ACC112 (cell line): ENCODE measurements at regions not wholly inside any gene's neighbourhood (a gene's known extent, or its start where the extent isn't known, plus 50 kb on each side); places are given as distances from the start of the nearest gene placed in this dataset.
"Not testable (repeated sequence)": the region's sequence is repeated elsewhere in the genome, so short reads cannot be mapped to it uniquely, and the experiment has no call there.

Source experiments
- H2AFZ ChIP-seq: fragments of 200-600 bp; sonication (generic); one replicate; pipeline ENCODE4 v1.6.0; 2017; ENCODE audit warnings: antibody characterized with exemption, low read length; ENCODE audit not compliant: unreplicated experiment
- H3K27ac ChIP-seq: fragments of 200-600 bp; sonication (generic); 2 replicates; pipeline ENCODE4 v1.5.1; 2014; ENCODE audit warnings: low read depth, mild to moderate bottlenecking, antibody characterized with exemption, low read length, moderate library complexity
- H3K27me3 ChIP-seq: fragments of 200-600 bp; sonication (generic); 2 replicates; pipeline ENCODE4 v1.6.1; 2014; ENCODE audit warnings: mild to moderate bottlenecking, antibody characterized with exemption, low read length, moderate library complexity, mixed read lengths; ENCODE audit not compliant: insufficient read depth
- H3K36me3 ChIP-seq: fragments of 200-600 bp; sonication (generic); 2 replicates; pipeline ENCODE4 v1.6.1; 2016; ENCODE audit warnings: mild to moderate bottlenecking, antibody characterized with exemption, low read length, moderate library complexity, mixed read lengths; ENCODE audit not compliant: insufficient read depth
- H3K4me1 ChIP-seq: fragments of 200-600 bp; sonication (generic); one replicate; pipeline ENCODE4 v1.6.1; 2016; ENCODE audit warnings: low read length, mixed read lengths; ENCODE audit not compliant: insufficient read depth, unreplicated experiment, control insufficient read depth
- H3K4me3 ChIP-seq: fragments of 200-600 bp; sonication (generic); 2 replicates; pipeline ENCODE4 v1.5.1; 2014; ENCODE audit warnings: mild to moderate bottlenecking, low read depth, low read length
- H3K79me2 ChIP-seq: fragments of 200-600 bp; sonication (generic); one replicate; pipeline ENCODE4 v1.6.0; 2016; ENCODE audit warnings: low read length; ENCODE audit not compliant: control insufficient read depth, unreplicated experiment, insufficient read depth

DNA sequence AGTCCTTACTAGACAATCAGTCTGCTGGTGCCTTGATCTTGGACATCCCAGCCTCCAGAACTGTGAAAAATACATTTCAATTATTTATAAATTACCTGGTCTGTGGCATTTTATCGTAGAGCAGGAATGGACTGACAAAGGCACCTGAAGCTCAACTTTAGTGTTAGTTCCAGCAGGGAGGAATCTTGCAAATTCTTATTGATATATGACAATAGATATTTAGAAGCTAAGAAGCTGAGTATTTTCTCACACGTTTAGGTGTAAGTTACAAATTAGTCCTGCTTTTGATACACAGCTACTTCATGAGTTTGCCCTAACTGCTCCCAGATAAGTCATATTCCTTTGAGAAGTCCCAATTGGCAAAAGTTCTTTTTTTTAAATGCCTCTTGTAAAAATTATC lies 138.0 kb upstream of the ZNF217 start:
- no peak overlapping the region for H3K4me3 ChIP-seq
- no peak overlapping the region for H2AFZ ChIP-seq
- no peaks in the 10 kb centered on the region for H3K27me3 ChIP-seq
- peaks cover 16% of the 10 kb centered on the region for H3K4me1 ChIP-seq
- no peaks in the 10 kb centered on the region for H3K36me3 ChIP-seq
- H3K79me2 ChIP-seq, result no peaks in the 10 kb centered on the region
- no peak overlapping the region for H3K27ac ChIP-seq

DNA sequence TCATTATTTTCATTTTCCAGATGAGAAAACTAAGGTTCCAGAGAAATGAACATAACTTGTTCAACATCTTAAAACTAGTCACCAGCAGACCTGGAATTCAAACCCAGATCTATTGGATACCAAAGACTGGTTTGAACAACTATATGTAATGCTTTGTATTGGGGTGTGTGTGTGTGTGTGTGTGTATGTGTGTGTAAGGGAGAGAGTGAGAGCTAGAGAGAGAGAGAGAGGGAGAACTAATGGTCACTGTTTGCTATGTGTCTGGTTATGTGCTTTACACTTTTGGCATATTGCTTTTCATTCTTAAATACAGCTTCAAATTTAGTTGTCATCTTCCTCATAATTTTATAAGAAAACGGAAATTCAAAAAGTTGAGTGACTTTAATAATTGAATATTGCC lies 134.7 kb upstream of the ZNF217 start:
- H3K27me3 ChIP-seq, result no peaks in the 10 kb centered on the region
- H2AFZ ChIP-seq, result no peak overlapping the region
- no peak overlapping the region for H3K4me3 ChIP-seq
- H3K4me1 ChIP-seq, result no peaks in the 10 kb centered on the region
- H3K36me3 ChIP-seq, result no peaks in the 10 kb centered on the region
- H3K79me2 ChIP-seq, result no peaks in the 10 kb centered on the region
- H3K27ac ChIP-seq, result no peak overlapping the region

DNA sequence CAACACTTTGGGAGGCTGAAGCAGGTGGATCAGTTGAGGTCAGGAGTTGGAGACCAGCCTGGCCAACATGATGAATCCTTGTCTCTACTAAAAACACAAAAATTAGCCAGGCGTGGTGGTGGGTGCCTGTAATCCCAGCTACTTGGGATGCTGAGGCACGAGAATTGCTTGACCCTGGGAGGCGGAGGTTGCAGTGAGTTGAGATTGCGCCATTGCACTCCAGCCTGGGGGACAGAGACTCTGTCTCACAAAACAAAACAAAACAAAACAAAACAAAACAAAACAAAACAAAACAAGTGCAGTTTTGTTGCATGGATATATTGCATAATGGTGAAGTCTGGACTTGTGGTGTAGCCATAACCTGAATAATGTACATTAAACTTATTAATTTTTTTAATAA lies 133.6 kb upstream of the ZNF217 start:
- H3K4me3 ChIP-seq, H3K4me1 ChIP-seq: not testable (repeated sequence)

DNA sequence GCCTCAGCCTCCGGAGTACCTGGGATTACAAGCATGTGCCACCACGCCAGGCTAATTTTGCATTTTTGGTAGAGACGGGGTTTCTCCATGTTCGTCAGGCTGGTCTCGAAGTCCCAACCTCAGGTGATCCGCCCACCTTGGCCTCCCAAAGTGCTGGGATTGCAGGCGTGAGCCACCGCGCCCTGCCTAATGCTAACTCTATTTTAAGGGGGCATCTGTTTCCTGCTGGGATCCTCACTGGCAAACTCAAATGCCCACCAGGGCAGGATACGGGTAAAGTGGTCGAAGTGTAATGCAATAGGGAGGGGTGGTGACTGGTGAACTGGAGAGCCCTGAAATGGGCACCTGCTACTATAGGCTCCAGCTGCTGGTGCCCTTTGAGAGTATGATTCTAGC lies 131.9 kb upstream of the ZNF217 start:
- peaks cover 3% of the 10 kb centered on the region for H3K4me1 ChIP-seq
- no peak overlapping the region for H3K4me3 ChIP-seq
- H3K27ac ChIP-seq, result no peak overlapping the region
- no peaks in the 10 kb centered on the region for H3K79me2 ChIP-seq
- H3K36me3 ChIP-seq, result no peaks in the 10 kb centered on the region
- H3K27me3 ChIP-seq, result no peaks in the 10 kb centered on the region
- no peak overlapping the region for H2AFZ ChIP-seq

More for the DNA sequence above, 133.6 kb upstream of the ZNF217 start:
- not testable (repeated sequence) for H3K79me2 ChIP-seq, H3K27me3 ChIP-seq, H3K27ac ChIP-seq, H2AFZ ChIP-seq, H3K36me3 ChIP-seq

DNA sequence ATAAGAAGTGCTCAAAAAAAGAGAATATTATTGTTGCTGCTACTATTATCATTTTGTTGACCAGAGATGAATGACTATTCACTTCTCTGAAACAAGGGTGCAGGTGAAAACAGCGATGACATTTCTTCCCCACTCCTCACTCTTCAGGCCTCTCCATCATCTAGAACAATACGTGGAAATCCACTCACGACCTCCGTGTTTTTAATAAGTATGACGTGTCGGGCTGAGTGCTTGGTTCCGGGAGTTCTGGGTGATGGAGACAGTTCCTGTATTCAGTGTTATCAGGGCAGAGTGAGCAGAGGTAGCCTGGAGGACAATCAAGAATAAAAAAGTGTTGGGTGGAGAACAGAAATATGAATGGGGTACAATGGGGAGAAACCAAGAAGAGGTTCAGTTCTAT lies 130.0 kb upstream of the ZNF217 start:
- no peaks in the 10 kb centered on the region for H3K27me3 ChIP-seq
- H3K79me2 ChIP-seq, result no peaks in the 10 kb centered on the region
- no peaks in the 10 kb centered on the region for H3K36me3 ChIP-seq
- H3K27ac ChIP-seq, result no peak overlapping the region
- H3K4me3 ChIP-seq, result no peak overlapping the region
- peaks cover 3% of the 10 kb centered on the region for H3K4me1 ChIP-seq
- H2AFZ ChIP-seq, result no peak overlapping the region

DNA sequence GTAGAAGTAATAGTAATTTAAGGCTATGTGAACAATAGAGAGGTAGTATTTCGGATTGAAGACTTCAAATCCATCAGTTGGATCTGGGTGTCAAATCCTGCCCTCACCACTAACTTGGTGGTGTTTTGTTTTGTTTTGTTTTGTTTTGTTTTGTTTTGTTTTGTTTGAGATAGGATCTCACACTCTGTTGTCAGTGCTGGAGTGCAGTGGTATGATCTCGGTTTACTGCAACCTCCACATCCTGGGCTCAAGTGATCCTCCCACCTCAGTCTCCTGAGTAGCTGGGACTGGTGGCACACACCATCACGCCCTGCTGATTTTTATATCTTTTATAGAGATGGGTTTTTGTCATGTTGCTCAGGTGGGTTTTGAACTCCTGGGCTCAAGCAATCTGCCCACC lies 129.4 kb upstream of the ZNF217 start:
- Histone ChIP-seq H3K27me3 (no peaks in the 10 kb centered on the region), H3K4me3 (no peak overlapping the region), H3K79me2 (no peaks in the 10 kb centered on the region), H3K36me3 (no peaks in the 10 kb centered on the region), H2AFZ (no peak overlapping the region), H3K4me1 (peaks cover 3% of the 10 kb centered on the region), H3K27ac (no peak overlapping the region)

DNA sequence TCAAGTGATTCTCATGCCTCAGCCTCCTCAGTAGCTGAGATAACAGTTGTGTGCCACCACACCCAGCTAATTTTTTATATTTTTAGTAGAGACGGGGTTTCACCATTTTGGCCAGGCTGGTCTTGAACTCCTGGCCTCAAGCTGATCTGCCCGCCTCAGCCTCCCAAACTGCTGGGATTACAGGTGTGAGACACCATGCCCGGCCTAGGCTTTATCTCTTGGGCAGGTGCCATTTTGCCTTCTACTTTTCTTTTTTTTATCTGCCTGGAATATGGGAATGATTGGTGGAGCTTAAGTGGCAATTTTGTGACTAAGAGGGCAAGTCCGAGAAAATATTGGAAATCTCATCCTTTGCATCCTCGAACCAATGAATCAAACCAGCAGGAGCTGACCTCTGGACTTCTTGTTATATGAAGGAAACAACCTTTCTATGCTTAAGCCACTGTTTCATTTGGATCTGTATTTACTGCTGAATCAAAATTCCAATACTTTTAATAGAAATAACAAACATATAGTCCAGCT lies 128.9 kb upstream of the ZNF217 start:
- H3K36me3 ChIP-seq, result no peaks in the 10 kb centered on the region
- H3K79me2 ChIP-seq, result no peaks in the 10 kb centered on the region
- H3K4me1 ChIP-seq, result peaks cover 3% of the 10 kb centered on the region
- no peak overlapping the region for H3K27ac ChIP-seq
- no peak overlapping the region for H2AFZ ChIP-seq
- no peak overlapping the region for H3K4me3 ChIP-seq
- no peaks in the 10 kb centered on the region for H3K27me3 ChIP-seq

DNA sequence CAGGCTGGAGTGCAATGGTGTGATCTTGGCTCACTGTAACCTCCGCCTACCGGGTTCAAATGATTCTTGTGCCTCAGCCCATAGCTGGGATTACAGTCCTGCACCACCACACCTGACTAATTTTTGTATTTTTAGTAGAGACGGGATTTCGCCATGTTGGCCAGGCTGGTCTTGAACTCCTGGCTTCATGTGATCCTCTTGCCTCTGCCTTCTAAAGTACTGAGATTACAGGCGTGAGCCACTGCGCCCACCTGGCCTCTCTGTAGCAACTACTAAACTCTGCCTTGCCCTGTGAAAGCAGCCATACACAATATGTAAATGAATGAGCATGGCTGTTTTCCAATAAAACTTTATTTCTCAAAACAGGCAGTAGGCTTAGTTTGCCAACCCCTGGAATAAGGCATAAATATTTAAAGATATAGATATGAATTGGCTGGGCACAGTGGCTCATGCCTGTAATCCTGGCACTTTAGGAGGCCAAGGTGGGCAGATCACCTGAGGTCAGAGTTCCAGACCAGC lies 127.9 kb upstream of the ZNF217 start:
- not testable (repeated sequence) for H3K36me3 ChIP-seq, H3K27me3 ChIP-seq, H3K79me2 ChIP-seq, H3K4me3 ChIP-seq, H2AFZ ChIP-seq, H3K27ac ChIP-seq, H3K4me1 ChIP-seq

DNA sequence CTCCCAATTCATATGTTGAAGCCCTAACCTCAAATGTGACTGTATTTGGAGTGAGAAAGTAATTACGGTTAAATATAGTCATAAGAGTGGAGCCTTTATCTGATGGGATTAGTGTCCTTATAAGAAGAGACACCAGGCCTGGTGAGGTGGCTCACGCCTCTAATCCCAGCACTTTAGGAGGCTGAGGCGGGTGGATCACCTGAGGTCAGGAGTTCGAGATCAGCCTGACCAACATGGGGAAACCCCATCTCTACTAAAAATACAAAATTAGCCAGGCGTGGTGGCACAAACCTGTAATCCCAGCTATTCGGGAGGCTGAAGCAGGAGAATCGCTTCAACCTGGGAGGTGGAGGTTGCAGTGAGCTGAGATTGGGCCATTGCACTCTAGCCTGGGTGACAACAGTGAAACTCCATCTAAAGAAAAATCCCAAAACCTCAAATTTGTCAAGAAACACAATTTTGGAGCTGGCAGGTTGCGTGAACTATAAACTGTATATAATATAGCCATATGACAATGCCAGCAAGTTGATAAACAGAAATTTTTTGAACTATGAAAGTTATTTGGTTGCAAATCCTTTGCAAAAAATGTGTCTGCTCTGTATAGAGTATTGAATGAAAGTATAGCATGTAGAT lies 125.6 kb upstream of the ZNF217 start:
- not testable (repeated sequence) for H3K4me1 ChIP-seq

DNA sequence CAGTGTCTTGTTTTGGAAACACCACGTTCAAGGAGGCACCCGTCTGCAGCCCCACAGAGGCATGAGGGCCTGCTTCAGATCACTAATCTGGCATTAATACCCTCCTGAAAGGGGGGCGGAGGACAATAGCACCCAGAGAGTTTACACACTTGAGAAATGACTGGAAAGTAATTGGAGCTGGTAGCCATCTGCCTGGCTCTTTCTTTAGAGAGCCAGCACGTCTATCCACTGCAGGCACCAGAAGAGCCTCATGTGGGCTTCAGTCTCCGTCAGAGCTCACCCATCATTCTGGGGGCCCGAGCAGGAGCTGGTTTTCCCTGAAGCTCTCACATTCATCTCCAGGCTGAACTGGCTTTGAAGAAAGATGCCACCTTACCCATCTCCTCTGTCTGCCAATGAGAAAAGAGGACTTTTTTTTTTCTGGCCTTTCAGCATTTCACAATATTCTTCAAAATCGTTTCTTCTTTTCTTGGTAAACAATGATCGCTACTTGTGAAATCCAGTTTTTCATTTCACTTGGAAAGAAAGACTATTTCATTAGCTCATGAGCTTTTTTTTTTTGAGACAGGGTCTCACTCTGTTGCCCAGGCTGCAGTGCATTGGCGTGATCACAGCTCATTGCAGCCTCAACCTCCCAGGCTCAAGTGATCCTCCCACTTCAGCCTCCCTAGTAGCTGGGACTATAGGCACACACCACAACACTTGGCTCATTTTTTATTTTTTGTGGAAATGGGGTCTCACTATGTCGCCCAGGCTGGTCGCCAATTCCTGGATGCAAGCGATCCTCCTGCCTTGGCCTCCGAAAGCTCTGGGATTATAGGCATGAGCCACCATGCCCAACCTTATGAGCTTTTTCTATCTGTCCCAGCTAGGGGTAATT lies 124.7 kb upstream of the ZNF217 start:
- Histone ChIP-seq H3K4me1 (peaks cover 3% of the 10 kb centered on the region), H2AFZ (no peak overlapping the region)

More for the DNA sequence above, 125.6 kb upstream of the ZNF217 start:
- H3K36me3 ChIP-seq, H3K27ac ChIP-seq, H3K79me2 ChIP-seq, H3K27me3 ChIP-seq, H2AFZ ChIP-seq, H3K4me3 ChIP-seq: not testable (repeated sequence)

DNA sequence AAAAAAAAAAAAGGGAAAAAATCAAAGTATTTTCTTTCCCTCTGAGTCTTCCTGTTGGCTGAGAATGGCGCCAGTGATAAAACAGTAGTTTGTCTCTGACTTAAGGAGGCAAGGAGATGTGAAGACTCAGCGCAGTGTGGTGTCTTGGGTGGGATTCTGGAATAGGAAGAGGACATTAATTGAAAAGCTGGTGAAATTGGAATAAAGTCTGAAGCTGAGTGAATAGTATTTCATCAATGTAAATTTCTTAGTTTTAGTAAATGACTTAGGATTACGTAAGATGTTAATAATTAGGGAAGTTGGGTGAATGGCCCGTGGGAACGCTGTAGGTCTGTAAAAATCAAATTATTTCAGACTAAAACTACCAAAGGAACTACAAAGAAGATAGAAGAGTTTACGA lies 122.8 kb upstream of the ZNF217 start:
- no peak overlapping the region for H3K27ac ChIP-seq
- no peaks in the 10 kb centered on the region for H3K79me2 ChIP-seq
- H3K36me3 ChIP-seq, result no peaks in the 10 kb centered on the region
- no peak overlapping the region for H3K4me3 ChIP-seq
- H3K4me1 ChIP-seq, result peaks cover 3% of the 10 kb centered on the region
- H2AFZ ChIP-seq, result no peak overlapping the region
- H3K27me3 ChIP-seq, result no peaks in the 10 kb centered on the region

More for the DNA sequence above, 124.7 kb upstream of the ZNF217 start:
- H3K79me2 ChIP-seq, result no peaks in the 10 kb centered on the region
- no peak overlapping the region for H3K27ac ChIP-seq
- H3K27me3 ChIP-seq, result no peaks in the 10 kb centered on the region
- no peak overlapping the region for H3K4me3 ChIP-seq
- no peaks in the 10 kb centered on the region for H3K36me3 ChIP-seq
